ENCODE measurements at regions not wholly inside any gene's neighbourhood (a gene's known extent, or its start where the extent isn't known, plus 50 kb on each side); places are given as distances from the start of the nearest gene placed in this dataset.

DNA sequence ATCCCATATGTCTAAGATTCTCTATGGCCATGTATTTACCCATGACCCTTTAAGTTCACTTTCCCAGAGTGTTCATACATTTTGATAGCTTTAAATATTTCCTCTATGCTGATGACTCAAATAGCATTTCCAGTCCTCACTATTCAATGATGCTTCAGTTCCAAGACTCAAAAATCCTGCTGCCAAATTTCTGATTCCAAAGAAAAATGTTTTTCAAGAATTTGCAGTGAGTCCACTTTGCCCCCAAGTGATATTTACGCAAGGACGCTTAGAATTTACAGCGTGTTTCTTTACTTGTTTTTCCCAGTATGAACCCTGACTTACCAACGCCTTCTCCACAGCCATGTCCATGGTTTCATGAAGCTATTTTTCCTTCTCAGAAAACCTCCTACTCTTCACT, 127.9 kb upstream of the PCDH18 start:
- Histone ChIP-seq H3K36me3 (ENCODE audit: insufficient read depth) (no peaks in the 10 kb centered on the region), H3K4me1 (ENCODE audit: insufficient read depth) (no peaks in the 10 kb centered on the region), H3K4me3 (ENCODE audit: low read depth, low read length) (no peak overlapping the region), H3K27ac (ENCODE audit: low read depth) (no peak overlapping the region)
- DNase-seq (ENCODE audit: extremely low spot score) = no peak
- WGBS = 73% methylated on average over 4 of the region's 4 CpGs

DNA sequence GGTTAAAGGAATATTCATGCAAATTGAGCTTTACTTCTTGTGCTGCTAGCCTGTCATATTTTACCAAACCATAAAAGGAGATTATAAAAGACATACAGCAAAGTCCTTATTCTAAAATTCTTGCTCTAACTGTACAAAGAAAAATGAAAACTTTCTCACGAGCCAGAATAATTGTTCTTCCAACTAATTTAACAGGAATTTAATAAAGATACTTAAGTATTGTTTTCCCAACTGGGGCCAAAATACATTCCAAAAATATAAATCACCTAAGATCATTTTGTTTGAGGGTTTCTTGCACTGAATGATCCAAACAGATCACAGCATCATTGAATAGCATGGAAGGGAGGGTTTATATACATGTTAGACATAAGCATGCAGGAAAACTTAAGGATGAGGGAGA, 127.1 kb upstream of the PCDH18 start:
- H3K4me3 ChIP-seq (ENCODE audit: low read depth, low read length) = no peak overlapping the region
- no peaks in the 10 kb centered on the region for H3K36me3 ChIP-seq (ENCODE audit: insufficient read depth)
- H3K4me1 ChIP-seq (ENCODE audit: insufficient read depth) = no peaks in the 10 kb centered on the region
- no peak for DNase-seq (ENCODE audit: extremely low spot score)
- H3K27ac ChIP-seq (ENCODE audit: low read depth) = no peak overlapping the region
- 42% methylated on average over 1 of the region's 1 CpG for WGBS

DNA sequence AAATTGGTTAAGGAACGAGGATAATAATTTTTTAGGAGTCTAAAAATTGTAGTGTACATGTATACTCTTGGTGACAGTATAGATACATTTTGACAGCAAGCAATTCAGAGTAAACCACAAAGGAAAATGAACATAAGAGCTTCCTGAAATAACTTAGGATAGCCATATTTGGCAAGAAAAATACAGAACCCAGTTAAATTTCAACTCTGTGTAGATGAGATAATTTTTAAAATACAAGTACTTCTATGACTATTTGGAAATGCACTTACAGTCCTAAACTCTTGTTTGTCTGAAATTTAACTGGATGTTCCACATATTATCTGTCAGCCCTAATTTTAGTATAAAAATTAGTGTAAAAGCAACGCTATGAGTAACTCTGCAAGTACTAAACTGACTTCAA, 124.4 kb upstream of the PCDH18 start:
- no peak overlapping the region for H3K27ac ChIP-seq (ENCODE audit: low read depth)
- no peaks in the 10 kb centered on the region for H3K36me3 ChIP-seq (ENCODE audit: insufficient read depth)
- no peaks in the 10 kb centered on the region for H3K4me1 ChIP-seq (ENCODE audit: insufficient read depth)
- H3K4me3 ChIP-seq (ENCODE audit: low read depth, low read length) = no peak overlapping the region
- 80% methylated on average over 2 of the region's 2 CpGs for WGBS
- no peak for DNase-seq (ENCODE audit: extremely low spot score)

DNA sequence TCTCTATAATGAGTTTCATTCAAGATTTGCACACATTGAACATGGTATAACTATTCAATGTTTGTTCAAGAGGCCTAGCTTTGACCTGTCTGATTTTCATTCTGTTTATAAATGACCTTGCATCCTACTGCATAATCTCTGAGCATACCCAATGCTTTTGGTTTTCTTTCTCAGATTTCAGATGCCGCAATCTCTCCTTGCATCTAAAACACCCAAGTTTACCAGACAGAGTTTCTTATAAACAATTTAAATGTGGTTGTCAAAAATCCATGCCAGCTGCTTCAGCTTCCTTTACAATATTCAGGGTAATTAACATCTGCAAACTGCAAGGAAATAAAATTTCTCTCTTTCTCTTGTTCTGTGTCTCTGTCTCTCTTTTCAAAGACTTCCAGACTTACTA, 123.0 kb upstream of the PCDH18 start:
- H3K4me3 ChIP-seq (ENCODE audit: low read depth, low read length) = no peak overlapping the region
- no peak overlapping the region for H3K27ac ChIP-seq (ENCODE audit: low read depth)
- no peaks in the 10 kb centered on the region for H3K4me1 ChIP-seq (ENCODE audit: insufficient read depth)
- no peak for DNase-seq (ENCODE audit: extremely low spot score)
- WGBS = 71% methylated on average over 1 of the region's 1 CpG
- no peaks in the 10 kb centered on the region for H3K36me3 ChIP-seq (ENCODE audit: insufficient read depth)

DNA sequence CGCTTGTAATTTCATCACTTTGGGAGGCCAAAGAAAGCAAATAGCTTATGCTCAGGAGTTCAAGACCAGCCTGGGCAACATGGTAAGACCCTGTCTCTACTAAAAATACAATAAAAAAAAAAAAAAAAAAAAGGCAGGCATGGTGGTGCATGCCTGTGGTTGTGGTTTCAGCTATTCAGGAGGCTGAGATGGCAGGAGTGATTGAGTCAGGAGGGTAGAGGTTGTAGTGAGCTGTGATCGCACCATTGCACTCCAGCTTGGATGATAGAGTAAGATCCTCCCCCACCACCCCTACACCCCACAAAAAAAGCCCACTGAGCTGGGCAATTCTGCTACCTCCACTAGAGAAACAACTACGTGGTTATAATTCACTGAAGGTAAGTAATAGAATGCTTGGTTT, 118.8 kb upstream of the PCDH18 start:
- 98% methylated on average over 3 of the region's 3 CpGs for WGBS
- no peaks in the 10 kb centered on the region for H3K4me1 ChIP-seq (ENCODE audit: insufficient read depth)

DNA sequence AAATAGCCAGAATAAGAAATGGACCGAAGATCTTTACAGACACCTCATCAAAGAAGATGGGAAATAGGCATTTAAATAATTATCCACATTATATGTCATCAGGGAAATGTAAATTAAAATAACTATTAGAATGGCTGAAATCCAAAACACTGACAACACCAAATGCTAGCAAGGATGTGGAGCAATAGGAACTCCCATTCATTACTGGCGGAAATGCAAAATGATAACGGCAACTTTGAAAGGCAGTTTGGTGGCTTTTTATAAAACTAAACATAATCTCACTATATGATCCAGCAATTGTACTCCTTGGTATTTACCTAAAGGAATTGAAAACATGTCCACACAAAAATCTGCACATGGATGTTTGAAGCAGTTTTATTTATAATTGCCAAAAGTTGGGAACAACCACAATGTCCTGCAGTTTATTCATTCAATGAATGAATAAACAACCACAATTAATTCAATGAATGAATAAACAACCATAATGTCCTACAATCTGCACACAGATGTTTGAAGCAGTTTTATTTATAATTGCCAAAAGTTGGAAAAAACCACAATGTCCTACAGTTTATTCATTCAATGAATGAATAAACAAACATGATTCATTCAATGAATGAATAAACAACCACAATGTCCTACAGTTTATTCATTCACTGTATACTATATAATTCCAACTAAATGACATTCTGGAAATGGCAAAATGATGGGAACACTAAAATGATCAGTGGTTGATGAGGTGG, 117.6 kb upstream of the PCDH18 start:
- Histone ChIP-seq H3K4me1 (ENCODE audit: insufficient read depth) (no peaks in the 10 kb centered on the region), H3K36me3 (ENCODE audit: insufficient read depth) (no peaks in the 10 kb centered on the region), H3K27ac (ENCODE audit: low read depth) (no peak overlapping the region), H3K4me3 (ENCODE audit: low read depth, low read length) (no peak overlapping the region)
- 92% methylated on average over 3 of the region's 3 CpGs for WGBS
- DNase-seq (ENCODE audit: extremely low spot score) = no peak

More for the DNA sequence above, 118.8 kb upstream of the PCDH18 start:
- no peak overlapping the region for H3K4me3 ChIP-seq (ENCODE audit: low read depth, low read length)
- H3K36me3 ChIP-seq (ENCODE audit: insufficient read depth) = no peaks in the 10 kb centered on the region
- DNase-seq (ENCODE audit: extremely low spot score) = no peak
- no peak overlapping the region for H3K27ac ChIP-seq (ENCODE audit: low read depth)

DNA sequence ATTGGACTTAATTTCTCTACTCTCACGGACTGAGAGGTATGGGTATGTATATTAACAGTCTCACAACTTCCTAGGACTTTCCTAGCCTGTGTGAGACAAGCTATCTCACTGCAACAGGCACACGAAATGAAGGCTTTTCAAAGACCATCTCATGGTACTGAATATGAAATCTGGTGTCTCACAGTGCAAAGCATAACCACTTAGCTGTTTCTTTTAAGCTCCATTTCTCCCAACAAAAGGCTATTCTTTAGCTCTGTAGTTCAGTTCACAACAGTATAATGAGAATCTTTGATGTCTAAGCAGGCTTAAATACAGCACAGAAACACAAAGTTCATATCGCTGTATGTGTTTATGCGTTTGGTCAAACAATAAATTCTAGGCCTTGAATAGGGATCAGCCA, 116.2 kb upstream of the PCDH18 start:
- Histone ChIP-seq H3K27ac (ENCODE audit: low read depth) (no peak overlapping the region), H3K36me3 (ENCODE audit: insufficient read depth) (no peaks in the 10 kb centered on the region), H3K4me3 (ENCODE audit: low read depth, low read length) (no peak overlapping the region), H3K4me1 (ENCODE audit: insufficient read depth) (peaks cover 2% of the 10 kb centered on the region)
- 88% methylated on average over 4 of the region's 4 CpGs for WGBS
- no peak for DNase-seq (ENCODE audit: extremely low spot score)

DNA sequence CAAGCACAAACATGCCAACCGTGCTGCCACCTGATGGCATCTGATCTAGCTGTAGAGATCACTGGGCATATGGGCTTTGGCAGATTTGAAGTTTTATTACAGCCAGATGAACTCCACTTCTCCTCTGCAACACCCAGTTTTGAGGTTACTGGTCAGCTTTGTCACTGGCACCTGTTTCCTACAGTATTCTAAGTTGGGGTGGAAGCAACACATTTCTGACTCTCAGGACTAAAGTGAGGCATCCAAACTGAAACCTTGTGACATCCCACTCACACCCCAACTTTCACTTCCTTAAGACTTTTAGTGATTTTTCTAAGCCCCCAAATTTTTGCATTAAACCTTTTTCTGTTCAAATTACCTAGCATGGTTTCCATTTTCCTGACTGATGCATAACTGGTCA, 115.1 kb upstream of the PCDH18 start:
- 92% methylated on average over 1 of the region's 1 CpG for WGBS
- no peak for DNase-seq (ENCODE audit: extremely low spot score)
- Histone ChIP-seq H3K36me3 (ENCODE audit: insufficient read depth) (no peaks in the 10 kb centered on the region), H3K4me1 (ENCODE audit: insufficient read depth) (peaks cover 2% of the 10 kb centered on the region), H3K4me3 (ENCODE audit: low read depth, low read length) (no peak overlapping the region), H3K27ac (ENCODE audit: low read depth) (no peak overlapping the region)

DNA sequence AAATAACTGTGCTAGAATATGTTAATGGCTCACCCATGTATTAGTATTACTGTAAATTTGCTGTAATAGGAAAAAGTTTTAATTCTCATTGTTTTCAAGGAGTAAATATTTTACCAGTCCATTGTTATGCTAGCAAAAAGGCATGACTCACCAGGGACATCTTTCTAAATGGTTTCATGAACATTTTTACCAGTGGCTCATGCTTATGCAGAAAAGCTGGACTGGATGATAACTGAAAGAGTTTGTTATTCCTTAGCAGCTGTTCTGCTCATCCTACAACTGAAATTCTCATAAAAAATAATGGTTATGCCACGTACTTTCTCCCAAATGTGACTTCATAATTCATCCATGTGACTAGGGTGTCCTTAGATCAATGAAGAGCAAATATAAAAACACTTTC, 111.9 kb upstream of the PCDH18 start:
- WGBS = 48% methylated on average over 1 of the region's 1 CpG
- DNase-seq (ENCODE audit: extremely low spot score) = no peak
- Histone ChIP-seq H3K27ac (ENCODE audit: low read depth) (no peak overlapping the region), H3K4me1 (ENCODE audit: insufficient read depth) (peaks cover 2% of the 10 kb centered on the region), H3K36me3 (ENCODE audit: insufficient read depth) (no peaks in the 10 kb centered on the region), H3K4me3 (ENCODE audit: low read depth, low read length) (no peak overlapping the region)

DNA sequence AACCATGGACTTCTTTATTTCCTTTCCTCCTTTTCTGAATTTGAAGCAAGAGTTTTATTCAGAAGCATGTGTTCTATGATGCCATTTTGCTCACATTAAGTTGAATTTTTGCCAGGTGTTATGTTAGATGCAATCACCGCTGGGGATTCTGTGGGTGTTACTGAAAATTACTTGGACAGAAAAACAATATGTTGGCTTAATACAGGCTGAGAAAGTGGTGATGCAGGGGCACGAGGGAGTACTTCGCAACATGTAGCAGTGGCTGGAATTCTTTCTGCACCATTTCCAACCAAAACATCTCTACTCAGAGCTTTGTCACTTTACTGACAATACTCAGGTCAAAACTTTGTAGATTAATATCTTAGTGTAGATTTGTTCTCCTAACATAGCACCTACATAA, 109.2 kb upstream of the PCDH18 start:
- no peak for DNase-seq (ENCODE audit: extremely low spot score)
- Histone ChIP-seq H3K27ac (ENCODE audit: low read depth) (no peak overlapping the region), H3K36me3 (ENCODE audit: insufficient read depth) (no peaks in the 10 kb centered on the region), H3K4me3 (ENCODE audit: low read depth, low read length) (no peak overlapping the region), H3K4me1 (ENCODE audit: insufficient read depth) (peaks cover 2% of the 10 kb centered on the region)
- 81% methylated on average over 3 of the region's 3 CpGs for WGBS

DNA sequence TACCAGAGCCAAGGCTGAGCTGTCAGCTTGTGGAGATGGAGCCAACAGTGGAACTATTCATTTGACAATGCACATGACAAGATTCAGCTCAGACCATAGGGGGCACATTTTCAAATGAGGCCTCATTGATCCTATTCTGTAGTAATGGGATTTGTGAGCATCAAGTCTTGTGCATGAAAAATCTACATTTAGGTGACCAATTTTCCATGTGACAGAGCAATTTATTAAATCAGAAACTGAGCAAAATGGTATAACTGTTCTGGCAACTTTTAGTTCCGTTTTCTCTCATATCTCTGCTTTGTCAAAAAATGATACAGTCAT, 108.5 kb upstream of the PCDH18 start:
- no peak overlapping the region for H3K4me3 ChIP-seq (ENCODE audit: low read depth, low read length)
- H3K27ac ChIP-seq (ENCODE audit: low read depth) = no peak overlapping the region
- WGBS = 91% methylated on average over 1 of the region's 1 CpG
- H3K4me1 ChIP-seq (ENCODE audit: insufficient read depth) = peaks cover 2% of the 10 kb centered on the region
- H3K36me3 ChIP-seq (ENCODE audit: insufficient read depth) = no peaks in the 10 kb centered on the region
- DNase-seq (ENCODE audit: extremely low spot score) = no peak

DNA sequence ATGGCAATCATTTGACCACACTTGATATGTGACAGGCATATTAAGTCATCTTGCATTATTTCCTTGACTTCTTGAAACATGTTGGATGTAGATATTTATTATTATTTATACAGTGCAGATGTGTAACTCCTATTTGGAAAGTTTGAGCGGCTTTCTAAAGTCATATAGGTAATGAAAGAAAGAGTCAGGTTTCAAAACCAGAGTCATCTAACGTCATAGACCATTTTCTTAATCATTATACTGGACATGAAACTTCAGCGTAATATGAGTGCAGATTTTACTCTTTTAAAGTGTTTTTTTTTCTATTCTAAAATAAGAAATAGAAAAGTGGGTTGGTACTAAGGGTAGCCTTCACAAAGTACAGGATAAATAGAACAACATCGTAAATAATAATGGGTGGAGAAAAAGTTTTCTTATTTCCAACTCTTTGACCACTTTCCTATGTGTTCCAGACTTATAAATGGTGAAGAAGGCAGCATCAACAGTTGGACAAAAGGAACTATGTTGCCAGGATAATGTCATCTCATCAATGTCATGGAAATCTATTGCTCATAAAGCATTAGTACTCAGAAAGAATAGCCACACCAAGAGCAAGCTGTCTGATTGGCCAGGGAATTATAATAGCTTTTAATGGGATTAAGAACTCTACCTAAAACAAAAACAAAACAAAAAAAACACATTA, 108.0 kb upstream of the PCDH18 start:
- Histone ChIP-seq H3K4me1 (ENCODE audit: insufficient read depth) (peaks cover 2% of the 10 kb centered on the region), H3K4me3 (ENCODE audit: low read depth, low read length) (no peak overlapping the region), H3K36me3 (ENCODE audit: insufficient read depth) (no peaks in the 10 kb centered on the region), H3K27ac (ENCODE audit: low read depth) (no peak overlapping the region)
- DNase-seq (ENCODE audit: extremely low spot score) = no peak
- WGBS = 95% methylated on average over 4 of the region's 4 CpGs

DNA sequence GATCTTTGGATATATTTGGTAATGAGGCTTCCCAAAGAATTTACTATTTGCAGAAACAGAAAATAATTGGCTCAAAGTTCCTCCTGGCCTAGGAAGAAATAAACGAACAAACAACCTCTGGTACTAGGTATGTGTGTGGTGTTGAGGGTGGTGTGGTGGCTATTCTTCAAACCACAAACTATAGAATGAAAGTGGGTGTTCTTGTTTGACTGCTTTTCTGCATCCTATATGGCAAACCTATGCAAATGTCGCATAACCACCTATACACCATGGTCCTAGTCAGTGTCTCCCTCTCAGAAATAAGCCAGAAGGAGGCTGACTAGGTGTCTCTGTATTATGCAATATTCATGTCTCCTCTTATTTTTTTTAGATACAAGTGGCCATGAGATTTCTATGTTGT, 106.6 kb upstream of the PCDH18 start:
- WGBS = 88% methylated on average over 2 of the region's 2 CpGs
- H3K4me3 ChIP-seq (ENCODE audit: low read depth, low read length) = no peak overlapping the region
- no peaks in the 10 kb centered on the region for H3K36me3 ChIP-seq (ENCODE audit: insufficient read depth)
- no peaks in the 10 kb centered on the region for H3K4me1 ChIP-seq (ENCODE audit: insufficient read depth)
- DNase-seq (ENCODE audit: extremely low spot score) = no peak
- no peak overlapping the region for H3K27ac ChIP-seq (ENCODE audit: low read depth)

DNA sequence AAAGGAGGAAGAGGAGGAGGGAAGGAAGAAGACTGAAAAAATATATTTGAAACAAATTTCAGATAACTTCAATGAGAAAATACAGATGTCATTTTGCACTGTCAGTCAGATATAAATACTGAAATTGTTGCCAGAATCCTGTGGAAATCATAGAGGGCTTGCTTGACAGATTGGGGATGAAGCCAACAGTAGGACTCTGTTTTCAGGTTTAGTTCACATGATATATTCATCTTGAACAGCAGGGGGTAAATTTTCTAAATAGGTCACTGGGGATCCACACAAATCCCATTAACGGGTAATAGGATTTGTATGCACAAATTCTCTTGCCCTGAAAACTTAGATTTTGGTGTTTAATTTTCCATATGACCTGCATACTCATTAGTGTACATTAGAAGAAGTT, 103.3 kb upstream of the PCDH18 start:
- no peak for DNase-seq (ENCODE audit: extremely low spot score)
- no peaks in the 10 kb centered on the region for H3K36me3 ChIP-seq (ENCODE audit: insufficient read depth)
- H3K4me3 ChIP-seq (ENCODE audit: low read depth, low read length) = no peak overlapping the region
- no peak overlapping the region for H3K27ac ChIP-seq (ENCODE audit: low read depth)
- 49% methylated on average over 1 of the region's 1 CpG for WGBS
- H3K4me1 ChIP-seq (ENCODE audit: insufficient read depth) = no peaks in the 10 kb centered on the region
